NCI-H226 (cell line): ENCODE measurements at regions not wholly inside any gene's neighbourhood (a gene's known extent, or its start where the extent isn't known, plus 50 kb on each side); places are given as distances from the start of the nearest gene placed in this dataset.
"Not testable (repeated sequence)": the region's sequence is repeated elsewhere in the genome, so short reads cannot be mapped to it uniquely, and the experiment has no call there.

Experiments
- DNase-seq: peaks from one replicate; pipeline ENCODE4 v3.0.0-alpha.2; 2015

DNA sequence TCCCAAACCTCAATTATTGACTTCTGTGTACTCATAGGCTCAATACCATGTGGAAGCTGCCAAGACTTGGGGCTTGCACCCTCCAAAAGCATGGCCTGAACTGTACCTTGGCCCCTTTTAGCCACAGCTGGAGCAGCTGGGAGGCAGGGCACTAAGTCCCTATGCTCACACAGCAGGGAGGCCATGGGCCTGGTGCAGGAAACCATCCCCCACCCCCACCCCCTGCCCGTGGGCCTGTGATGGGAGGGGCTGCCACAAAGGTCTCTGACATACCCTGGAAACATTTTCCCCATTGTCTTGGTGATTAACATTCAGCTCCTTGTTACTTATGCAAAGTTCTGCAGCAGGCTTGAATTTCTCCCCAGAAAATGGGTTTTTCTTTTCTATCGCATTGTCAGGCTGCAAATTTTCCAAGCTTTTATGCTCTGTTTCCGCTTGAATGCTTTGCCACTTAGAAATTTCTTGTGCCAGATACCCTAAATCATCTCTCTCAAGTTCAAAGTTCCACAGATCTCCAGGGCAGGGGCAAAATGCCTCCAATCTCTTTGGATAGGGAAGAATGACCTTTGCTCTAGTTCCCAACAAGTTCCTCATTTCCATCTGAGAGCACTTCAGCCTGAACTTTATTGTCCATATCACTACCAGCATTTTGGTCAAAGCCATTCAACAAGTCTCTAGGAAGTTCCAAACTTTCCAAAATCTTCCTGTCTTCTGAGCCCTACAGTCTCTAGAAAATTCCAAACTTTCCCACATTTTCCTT is 141.8 kb downstream of the AHR start:
- not testable (repeated sequence) for DNase-seq

- no peak for DNase-seq
These were observed 142.4 kb downstream of the AHR start for GRCh38 chr7:17440831-17441230.

DNA sequence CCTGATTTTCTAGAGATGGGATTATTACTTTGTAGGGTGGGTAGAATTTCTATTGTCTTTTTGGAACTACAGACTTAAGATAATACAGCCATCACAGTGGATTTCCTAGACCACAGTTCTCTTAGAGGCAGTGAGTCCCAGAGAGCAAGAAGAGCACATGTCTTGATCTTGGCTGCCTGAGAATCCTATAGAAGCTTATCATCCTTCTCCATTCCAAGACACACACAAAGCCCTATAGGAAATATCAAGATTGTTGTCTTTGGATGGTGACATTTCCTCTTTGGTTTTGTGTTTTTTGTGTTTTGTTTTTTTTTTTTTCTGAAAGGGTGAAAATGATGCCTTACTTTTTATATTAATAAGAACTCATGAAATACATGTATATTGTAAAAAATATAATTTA is 143.1 kb downstream of the AHR start:
- DNase-seq = no peak

- no peak for DNase-seq
These were observed 145.7 kb downstream of the AHR start for GRCh38 chr7:17444151-17444550.

DNA sequence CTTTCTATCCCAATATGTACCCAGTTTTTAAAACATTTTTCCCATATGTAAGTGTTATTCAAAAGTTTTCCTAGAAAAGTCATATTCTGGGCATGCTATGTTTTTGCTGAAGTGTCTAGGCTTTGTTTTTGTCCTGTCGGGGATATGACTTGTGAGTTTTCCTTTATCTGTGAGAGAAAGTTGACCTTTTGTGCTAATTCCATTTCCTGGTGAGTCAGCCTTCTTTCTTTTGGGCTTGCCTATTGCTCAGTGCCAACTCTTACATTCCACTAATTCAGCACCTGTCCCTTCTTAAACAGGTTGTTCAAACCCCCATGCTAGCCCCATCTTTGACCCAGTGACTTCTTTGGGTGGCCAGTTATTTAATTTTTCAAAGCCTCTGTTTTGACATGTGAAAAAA is 146.2 kb downstream of the AHR start:
- peak; percentile 88 for DNase-seq

DNA sequence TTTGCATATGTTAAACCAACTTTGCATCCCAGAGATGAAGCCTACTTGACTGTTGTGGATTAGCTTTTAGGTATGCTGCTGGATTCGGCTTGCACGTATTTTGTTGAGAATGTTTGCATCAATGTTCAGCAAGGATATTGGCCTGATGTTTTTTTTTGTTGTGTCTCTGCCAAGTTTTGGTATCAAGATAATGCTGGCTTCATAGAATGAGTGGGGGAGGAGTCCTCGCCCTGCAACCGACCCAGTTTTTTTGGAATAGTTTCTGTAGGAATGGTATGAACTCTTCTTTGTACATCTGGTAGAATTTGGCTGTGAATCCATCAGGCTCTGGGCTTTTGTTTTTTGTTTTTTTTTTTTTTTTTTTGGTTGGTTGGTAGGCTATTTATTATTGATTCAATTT is 147.9 kb downstream of the AHR start:
- peak; percentile 27 for DNase-seq

GRCh38 chr7:17447728-17448478 is 149.5 kb downstream of the AHR start:
- no peak for DNase-seq

DNA sequence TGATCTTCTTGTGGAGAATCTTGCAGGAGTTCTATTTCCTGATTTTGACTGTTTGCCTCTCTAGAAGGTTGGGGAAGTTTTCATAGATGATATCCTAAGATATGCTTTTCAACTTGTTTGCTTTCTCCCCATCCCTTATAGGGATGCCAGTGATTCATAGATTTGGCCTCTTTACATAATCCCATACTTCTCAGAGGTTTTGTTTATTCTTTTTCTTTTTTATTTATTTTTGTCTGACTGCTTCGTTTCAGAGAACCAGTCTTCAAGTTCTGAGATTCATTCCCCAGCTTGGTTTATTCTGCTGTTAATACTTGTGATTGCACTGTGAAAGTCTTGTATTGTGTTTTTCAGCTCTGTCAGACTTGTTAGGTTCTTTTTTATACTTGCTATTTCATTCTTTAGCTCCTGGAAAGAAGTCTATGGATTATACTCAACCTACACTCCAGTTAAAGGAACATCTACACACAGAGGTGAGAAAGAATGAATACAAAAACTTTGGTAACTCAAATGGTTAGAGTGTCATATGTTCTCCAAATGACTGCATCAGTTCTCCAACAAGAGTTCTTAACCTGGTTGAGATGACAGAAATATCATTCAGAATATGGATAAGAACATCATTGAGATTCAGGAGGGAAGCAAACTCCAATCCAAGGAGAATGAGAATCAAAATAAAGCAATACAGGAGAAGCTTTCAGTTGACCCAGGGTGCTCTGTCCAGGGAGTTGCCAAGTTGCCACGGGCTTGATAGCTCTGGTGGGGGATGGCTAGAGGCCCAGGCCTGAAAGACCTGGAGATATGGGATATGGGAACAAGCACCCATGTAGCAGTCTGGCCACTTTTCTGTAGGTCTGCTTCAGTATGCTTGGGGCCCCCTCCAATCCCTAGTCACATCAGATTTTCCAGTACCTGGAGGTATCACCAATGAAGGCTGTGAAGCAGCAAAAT is 150.3 kb downstream of the AHR start:
- DNase-seq = no peak

GRCh38 chr7:17456541-17456940 is 158.1 kb downstream of the AHR start:
- DNase-seq = peak; percentile 21

DNA sequence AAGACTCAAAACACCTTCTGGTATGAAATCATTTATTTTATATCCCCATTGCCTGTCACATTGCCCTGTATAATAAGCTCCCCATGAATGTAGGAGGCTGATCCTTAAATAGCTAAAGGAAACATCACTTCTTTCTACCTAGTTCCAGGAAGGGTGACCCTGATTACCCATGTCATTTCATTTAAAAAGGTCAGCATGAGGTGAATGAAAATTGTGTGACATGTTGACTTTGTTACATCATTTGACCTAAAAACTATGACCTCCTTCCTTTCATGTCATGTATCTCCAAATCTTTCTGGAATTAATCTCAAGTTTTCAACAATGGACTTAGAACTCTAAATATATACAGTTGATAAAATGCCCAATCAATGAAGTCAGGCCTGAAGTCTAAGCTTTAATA is 161.5 kb downstream of the AHR start:
- no peak for DNase-seq

- no peak for DNase-seq
These were observed 162.2 kb downstream of the AHR start for GRCh38 chr7:17460665-17461064.

DNA sequence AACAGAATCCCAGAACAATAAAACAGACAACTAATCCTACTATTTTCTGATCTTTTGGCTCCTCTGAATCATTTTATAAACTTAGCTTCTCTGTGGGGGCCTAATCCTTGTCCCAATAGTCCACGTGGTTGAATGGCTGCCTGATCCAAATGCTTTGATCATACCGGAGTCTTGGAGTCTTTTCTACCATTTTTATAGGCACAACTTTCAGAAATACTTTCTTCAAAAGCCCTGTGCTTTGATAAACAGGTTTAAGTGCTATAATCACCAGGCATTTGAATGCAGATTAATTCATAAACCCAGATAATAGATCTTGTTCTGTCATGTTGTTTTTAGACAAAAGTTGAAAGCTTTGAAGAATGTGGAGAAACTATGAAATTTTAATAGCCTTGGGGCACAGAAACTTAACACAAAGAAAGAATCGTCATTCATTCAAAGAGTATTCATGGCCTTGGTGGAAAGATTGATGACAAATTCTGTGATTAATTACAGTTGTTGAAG is 163.7 kb downstream of the AHR start:
- DNase-seq = peak; percentile 38

GRCh38 chr7:17463511-17464085 is 165.1 kb downstream of the AHR start:
- no peak for DNase-seq

- no peak for DNase-seq
These were observed 167.8 kb downstream of the AHR start for GRCh38 chr7:17466216-17466615.

DNA sequence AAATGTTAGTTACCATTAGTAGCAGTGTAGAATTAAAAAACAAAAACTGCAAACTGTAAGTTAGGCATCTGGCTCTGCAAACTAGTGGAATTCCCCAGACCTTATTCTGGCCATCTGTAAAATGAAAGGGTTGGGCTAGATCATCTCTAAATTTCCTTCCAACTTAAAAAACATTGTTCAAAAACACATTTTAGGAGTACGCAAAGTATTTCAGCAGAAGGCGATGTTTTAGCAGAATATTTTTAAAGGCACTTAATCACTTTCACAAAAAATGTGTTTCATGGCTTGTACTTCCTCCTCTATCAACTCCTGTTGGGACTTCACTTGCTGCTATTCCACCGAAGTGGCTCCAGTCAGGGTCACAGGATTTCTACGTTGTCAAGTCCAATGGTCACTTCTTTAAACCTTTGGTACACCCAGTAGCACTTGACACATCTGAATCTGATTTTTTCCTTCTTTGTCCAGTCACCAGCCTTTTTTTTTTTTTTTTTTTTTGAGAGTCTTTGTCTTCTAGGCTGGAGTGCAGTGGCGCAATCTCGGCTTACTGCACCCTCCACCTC is 169.0 kb downstream of the AHR start:
- no peak for DNase-seq

GRCh38 chr7:17471325-17471724 is 172.9 kb downstream of the AHR start:
- DNase-seq = no peak

DNA sequence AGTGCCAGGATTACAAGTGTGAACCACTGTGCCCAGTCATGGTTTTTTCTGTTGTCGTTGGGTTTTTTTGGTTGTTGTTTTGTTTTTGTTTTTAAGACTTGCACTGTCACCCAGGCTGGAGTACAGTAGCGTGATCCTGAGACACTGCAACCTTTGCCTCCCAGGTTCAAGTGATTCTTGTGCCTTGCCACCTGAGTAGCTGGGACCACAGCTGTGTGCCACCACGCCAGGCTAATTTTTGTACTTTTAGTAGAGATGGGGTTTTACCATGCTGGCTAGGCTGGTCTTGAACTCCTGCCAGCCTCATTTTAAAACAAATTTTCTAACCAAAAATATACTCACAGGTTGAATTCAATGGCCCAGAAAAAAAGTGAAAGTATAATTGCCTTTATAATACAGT is 174.1 kb downstream of the AHR start:
- DNase-seq = no peak

DNA sequence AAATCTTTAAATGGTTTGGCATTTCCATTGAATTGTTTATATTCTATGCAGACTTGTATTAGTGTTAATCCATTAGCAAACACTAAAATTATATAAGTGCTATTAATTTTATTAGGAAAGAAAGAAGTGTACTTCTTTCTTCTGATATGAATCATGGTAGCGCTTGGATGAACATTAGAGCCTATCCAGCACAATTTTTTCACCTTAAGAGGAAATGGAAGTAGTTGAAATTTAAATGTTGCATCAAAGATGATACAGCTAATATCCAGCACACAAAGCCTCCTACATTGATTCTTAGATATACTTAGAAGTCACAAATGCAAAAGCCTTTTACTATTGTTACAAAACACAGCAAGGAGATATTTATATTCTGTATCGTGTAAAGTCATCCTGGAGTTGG is 174.5 kb downstream of the AHR start:
- no peak for DNase-seq

DNA sequence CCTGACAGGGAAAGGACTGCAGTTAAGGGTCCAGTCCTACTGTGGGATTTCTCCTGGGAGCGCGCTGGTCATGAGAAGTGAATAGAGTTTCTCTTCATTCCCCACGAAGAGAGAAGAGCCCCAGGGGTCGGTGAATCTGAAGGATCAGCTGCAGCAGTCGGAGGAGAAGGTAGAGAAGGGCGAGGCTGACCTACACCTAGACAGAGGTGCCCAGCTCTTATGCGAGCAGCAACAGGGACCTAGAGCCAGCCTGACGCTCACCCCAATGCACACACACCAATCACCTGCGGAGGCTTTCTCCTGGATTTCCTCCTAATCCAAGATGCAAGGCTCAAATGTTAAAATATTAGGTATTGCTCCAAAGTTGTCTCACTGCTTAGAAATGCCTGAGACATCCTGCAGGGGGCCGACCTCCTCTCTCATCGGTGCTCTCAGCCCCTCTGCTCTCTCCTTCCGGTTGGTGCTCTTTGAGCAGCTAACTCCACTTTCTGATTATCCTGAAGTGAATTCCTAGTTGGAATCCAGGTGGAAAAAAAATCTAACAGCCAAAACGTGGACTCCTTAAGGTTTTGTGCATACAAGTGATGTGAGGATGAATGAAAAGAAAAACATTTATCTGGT is 176.4 kb downstream of the AHR start:
- DNase-seq = no peak

DNA sequence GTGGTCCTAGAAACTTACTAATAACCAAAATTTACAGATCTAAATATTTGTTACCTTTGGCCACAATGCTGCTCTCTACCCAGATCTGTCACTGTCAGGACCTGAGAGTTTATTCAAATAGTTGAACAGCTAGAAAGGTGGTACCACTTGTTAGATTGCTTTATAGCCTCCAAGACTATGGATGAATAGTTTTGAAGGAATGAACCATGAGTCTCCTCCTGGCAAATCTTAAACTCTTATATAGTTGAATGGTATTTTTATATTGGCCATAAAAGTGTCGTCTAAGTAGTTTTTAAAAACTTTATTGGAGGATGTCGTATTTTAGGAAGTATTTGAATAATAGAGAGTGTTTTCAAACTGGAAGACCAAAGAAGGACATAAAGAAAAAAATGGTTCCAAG is 178.7 kb downstream of the AHR start:
- DNase-seq = no peak

GRCh38 chr7:17481118-17481517 is 182.7 kb downstream of the AHR start:
- DNase-seq = no peak

- DNase-seq = no peak
These were observed 186.9 kb downstream of the AHR start for GRCh38 chr7:17485368-17485767.
